ENCODE measurements at regions not wholly inside any gene's neighbourhood (a gene's known extent, or its start where the extent isn't known, plus 50 kb on each side); places are given as distances from the start of the nearest gene placed in this dataset.

DNA sequence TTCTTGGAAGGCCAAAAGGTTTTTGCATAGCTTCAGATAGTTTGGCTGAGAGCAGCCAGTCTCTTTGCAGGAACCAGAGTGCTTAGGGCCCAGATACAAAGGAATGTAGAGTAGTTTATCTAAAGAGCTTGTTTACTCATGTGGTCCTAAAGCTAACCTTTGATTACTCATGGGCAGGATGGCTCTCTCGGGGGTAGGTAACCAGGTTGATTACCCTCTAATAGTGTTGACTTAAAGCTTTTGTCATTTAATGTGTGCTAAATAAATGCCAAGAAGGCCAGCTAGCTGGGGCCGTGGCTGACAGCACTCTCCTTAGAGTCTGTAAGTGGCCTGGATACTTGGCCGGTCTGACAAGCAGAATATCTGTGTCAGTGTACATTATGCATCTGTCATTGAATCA, 69.7 kb upstream of the MAGEB16 start:
- Histone ChIP-seq H3K27me3 (no peaks in the 10 kb centered on the region), H3K4me3 (no peak overlapping the region), H3K4me1 (no peaks in the 10 kb centered on the region), H3K27ac (no peak overlapping the region), H3K36me3 (no peaks in the 10 kb centered on the region), H3K9me3 (no peaks in the 10 kb centered on the region)
- DNase-seq: no peak
- TF ChIP-seq POLR2A (IDR thresholded peaks at IDR 0.05) (no peak), CTCF (IDR thresholded peaks at IDR 0.05) (no peak)

- H3K36me3 ChIP-seq: no peaks in the 10 kb centered on the region
- no peaks in the 10 kb centered on the region for H3K9me3 ChIP-seq
- TF ChIP-seq CTCF (IDR thresholded peaks at IDR 0.05): no peak
- no peak for TF ChIP-seq POLR2A (IDR thresholded peaks at IDR 0.05)
These were observed 64.3 kb upstream of the MAGEB16 start for GRCh38 chrX:35733879-35734278.

GRCh38 chrX:35741142-35741541, 57.0 kb upstream of the MAGEB16 start:
- H3K9me3 ChIP-seq: no peaks in the 10 kb centered on the region
- DNase-seq: no peak
- H3K27me3 ChIP-seq: no peaks in the 10 kb centered on the region
- no peak overlapping the region for H3K4me3 ChIP-seq
- H3K4me1 ChIP-seq: no peaks in the 10 kb centered on the region
- no peaks in the 10 kb centered on the region for H3K36me3 ChIP-seq
- TF ChIP-seq CTCF (IDR thresholded peaks at IDR 0.05): no peak
- no peak for TF ChIP-seq POLR2A (IDR thresholded peaks at IDR 0.05)
- no peak overlapping the region for H3K27ac ChIP-seq

More at GRCh38 chrX:35733879-35734278, 64.3 kb upstream of the MAGEB16 start:
- no peak overlapping the region for H3K27ac ChIP-seq
- no peaks in the 10 kb centered on the region for H3K27me3 ChIP-seq
- no peak overlapping the region for H3K4me3 ChIP-seq
- no peak for DNase-seq
- no peaks in the 10 kb centered on the region for H3K4me1 ChIP-seq

- Histone ChIP-seq H3K27me3 (no peaks in the 10 kb centered on the region), H3K4me1 (no peaks in the 10 kb centered on the region), H3K9me3 (no peaks in the 10 kb centered on the region), H3K36me3 (no peaks in the 10 kb centered on the region), H3K27ac (no peak overlapping the region), H3K4me3 (no peak overlapping the region)
- no peak for TF ChIP-seq POLR2A (IDR thresholded peaks at IDR 0.05)
- TF ChIP-seq CTCF (IDR thresholded peaks at IDR 0.05): no peak
- DNase-seq: no peak
These were observed 54.8 kb upstream of the MAGEB16 start for GRCh38 chrX:35743331-35743730.

Small RNA genes lying in the stretch of these regions (small RNA-seq; reads per million reads assigned to genes)
- gene RNU6-1087P: 0 reads per million in 2 donors

All from Peyer's patch (tissue), 4 donors.